Tibial nerve (tissue), 4 donors: ENCODE measurements at regions not wholly inside any gene's neighbourhood (a gene's known extent, or its start where the extent isn't known, plus 50 kb on each side); places are given as distances from the start of the nearest gene placed in this dataset.

Experiments
- DNase-seq, 2 donors: peaks; one replicate each; pipeline ENCODE4 v3.0.0-alpha.2; 2019; ENCODE audit warnings: low spot score in 2 of 2
- H3K27ac ChIP-seq, 4 donors: fragments of 200-600 bp; sonication (generic) in 3 of 4; one replicate each; pipeline ENCODE4 v1.5.1; 2017 to 2019; ENCODE audit warnings: mild to moderate bottlenecking in 1 of 4
- H3K27me3 ChIP-seq, 2 donors: fragments of 200-600 bp; sonication (generic) in 1 of 2; one replicate each; pipeline versions ENCODE4 v1.5.1 to v1.6.0; 2017 to 2019
- H3K36me3 ChIP-seq, 3 donors: fragments of 200-600 bp; sonication (generic); one replicate each; pipeline ENCODE4 v1.5.1; 2018 to 2019
- H3K4me1 ChIP-seq, 4 donors: fragments of 200-600 bp; sonication (generic) in 3 of 4; one replicate each; pipeline ENCODE4 v1.5.1; 2017 to 2019
- H3K4me3 ChIP-seq, 4 donors: fragments of 200-600 bp; sonication (generic) in 3 of 4; one replicate each; pipeline ENCODE4 v1.5.1; 2017 to 2019; ENCODE audit warnings: mild to moderate bottlenecking in 1 of 4, moderate library complexity in 1 of 4
- H3K9me3 ChIP-seq, 4 donors: fragments of 200-600 bp; sonication (generic) in 3 of 4; one replicate each; pipeline ENCODE4 v1.5.1; 2017 to 2019
- EP300 ChIP-seq, 2 donors: sonication (generic); formaldehyde crosslinking; IDR thresholded peaks; one replicate each; pipeline ENCODE4 v1.6.1; 2017; ENCODE audit warnings: antibody characterized with exemption in 2 of 2, mild to moderate bottlenecking in 1 of 2
- POLR2A ChIP-seq, 2 donors: fragments of 450-650 bp; IDR thresholded peaks; one replicate each; pipeline ENCODE4 v1.6.1; 2017; ENCODE audit warnings: antibody characterized with exemption in 2 of 2, mild to moderate bottlenecking in 2 of 2, moderate library complexity in 2 of 2
- WGBS, 2 donors: methylation state at CpG; one replicate each; pipeline ENCODE4 v1.1.5; 2018; 5-methylcytosine and 5-hydroxymethylcytosine counted together
- TF ChIP-seq, protein P1 (sequence below), 5 experiments: fragments of 200-600 bp in 3 of 5; fragments of 450-650 bp in 2 of 5; sonication (generic) in 3 of 5; IDR thresholded peaks; one replicate each; pipeline ENCODE4 v1.5.1; 2016 to 2019; ENCODE audit warnings: antibody characterized with exemption in 5 of 5, mild to moderate bottlenecking in 3 of 5, moderate library complexity in 2 of 5

DNA sequence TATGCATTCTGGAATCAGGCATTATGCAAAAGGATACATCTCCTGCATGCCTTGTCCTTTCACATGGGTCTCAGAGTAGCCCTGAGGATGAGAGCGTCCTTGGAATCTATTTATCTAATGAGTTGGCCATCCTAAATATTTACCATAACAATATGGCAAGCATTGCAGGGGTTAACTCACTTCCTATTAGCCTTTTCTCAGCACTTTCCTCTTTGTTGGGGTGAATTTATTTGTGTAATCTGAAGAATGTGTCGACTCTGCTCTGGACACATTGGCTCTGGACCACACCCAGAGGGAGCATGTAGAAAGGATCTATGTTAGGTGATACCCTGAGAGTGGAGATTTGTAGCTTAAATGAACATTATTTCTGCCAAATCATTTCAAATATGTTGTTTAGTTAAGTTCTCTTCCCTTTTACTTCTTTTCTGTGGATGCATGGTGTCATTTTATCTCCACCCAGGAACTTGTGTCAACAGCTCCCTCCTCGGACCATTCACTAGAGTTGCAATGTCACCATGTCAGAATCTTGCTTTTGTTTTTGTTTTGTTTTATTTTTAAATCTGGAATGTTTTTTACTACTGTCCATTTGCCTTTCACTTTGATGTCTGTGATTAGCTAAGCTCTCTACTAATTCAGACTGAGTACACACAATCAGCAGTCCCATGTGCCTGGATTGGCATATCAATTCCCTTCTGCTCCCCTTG is 757.0 kb upstream of the MMS22L start:
- Histone ChIP-seq H3K27ac (no peak overlapping the region), H3K9me3 (no peaks in the 10 kb centered on the region), H3K4me3 (no peak overlapping the region), H3K4me1 (no peaks in the 10 kb centered on the region), H3K27me3 (no peaks in the 10 kb centered on the region), H3K36me3 (no peaks in the 10 kb centered on the region)
- TF ChIP-seq POLR2A (IDR thresholded peaks at IDR 0.05) (no peak), EP300 (IDR thresholded peaks at IDR 0.05) (no peak)
- TF ChIP-seq, protein P1, sequence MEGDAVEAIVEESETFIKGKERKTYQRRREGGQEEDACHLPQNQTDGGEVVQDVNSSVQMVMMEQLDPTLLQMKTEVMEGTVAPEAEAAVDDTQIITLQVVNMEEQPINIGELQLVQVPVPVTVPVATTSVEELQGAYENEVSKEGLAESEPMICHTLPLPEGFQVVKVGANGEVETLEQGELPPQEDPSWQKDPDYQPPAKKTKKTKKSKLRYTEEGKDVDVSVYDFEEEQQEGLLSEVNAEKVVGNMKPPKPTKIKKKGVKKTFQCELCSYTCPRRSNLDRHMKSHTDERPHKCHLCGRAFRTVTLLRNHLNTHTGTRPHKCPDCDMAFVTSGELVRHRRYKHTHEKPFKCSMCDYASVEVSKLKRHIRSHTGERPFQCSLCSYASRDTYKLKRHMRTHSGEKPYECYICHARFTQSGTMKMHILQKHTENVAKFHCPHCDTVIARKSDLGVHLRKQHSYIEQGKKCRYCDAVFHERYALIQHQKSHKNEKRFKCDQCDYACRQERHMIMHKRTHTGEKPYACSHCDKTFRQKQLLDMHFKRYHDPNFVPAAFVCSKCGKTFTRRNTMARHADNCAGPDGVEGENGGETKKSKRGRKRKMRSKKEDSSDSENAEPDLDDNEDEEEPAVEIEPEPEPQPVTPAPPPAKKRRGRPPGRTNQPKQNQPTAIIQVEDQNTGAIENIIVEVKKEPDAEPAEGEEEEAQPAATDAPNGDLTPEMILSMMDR (IDR thresholded peaks at IDR 0.05), result no peak
- 38 to 40% methylated on average over 3 of the region's 3 CpGs for WGBS, 2 donors
- no peak for DNase-seq

DNA sequence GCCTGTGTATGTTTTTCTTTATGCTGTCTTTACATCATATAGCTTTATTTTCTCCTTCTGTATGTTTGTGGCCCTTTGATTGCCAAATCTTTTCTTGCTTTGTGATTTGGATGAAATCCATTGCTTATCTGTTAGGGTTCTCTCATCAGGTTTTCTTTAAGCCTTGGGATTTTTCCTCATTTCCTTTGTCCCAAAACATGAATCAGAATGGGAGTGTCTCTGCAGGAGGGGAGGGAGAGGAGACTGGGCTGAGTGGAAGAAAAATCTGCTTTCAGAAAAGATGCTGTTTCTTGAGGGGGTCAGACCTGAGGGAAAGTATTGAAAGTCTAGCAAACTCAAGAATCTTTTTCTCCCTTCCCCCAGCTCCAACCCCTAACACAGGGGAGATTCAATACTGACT is 758.0 kb upstream of the MMS22L start:
- H3K4me1 ChIP-seq, result no peaks in the 10 kb centered on the region

DNA sequence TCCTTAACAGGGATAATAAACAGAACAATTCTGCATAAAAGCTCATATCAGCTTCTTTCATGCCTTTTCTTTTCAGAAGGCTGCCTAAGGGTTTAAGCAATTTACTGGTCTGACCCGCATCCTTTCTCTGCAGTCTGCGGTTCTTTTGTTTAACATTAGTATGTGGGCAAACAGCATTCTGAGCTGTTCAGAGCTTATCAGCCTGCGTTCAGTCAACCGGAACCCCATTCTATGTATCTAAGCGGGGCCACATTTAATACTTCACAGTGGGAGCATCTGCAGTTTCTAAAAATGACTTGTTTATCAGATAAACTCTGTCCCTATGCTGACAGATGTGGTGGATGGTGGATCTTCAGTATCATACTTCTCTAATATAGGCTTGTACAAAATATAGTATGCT is 758.9 kb upstream of the MMS22L start:
- Histone ChIP-seq H3K27ac (no peak overlapping the region), H3K4me1 (no peaks in the 10 kb centered on the region), H3K36me3 (no peaks in the 10 kb centered on the region), H3K9me3 (no peaks in the 10 kb centered on the region), H3K27me3 (no peaks in the 10 kb centered on the region), H3K4me3 (no peak overlapping the region)
- no peak for DNase-seq
- 35 to 41% methylated on average over 5 of the region's 5 CpGs for WGBS, 2 donors
- no peak for TF ChIP-seq EP300 (IDR thresholded peaks at IDR 0.05)
- no peak for TF ChIP-seq POLR2A (IDR thresholded peaks at IDR 0.05)
- TF ChIP-seq, protein P1 (IDR thresholded peaks at IDR 0.05), result no peak

More for the DNA sequence above, 758.0 kb upstream of the MMS22L start:
- no peaks in the 10 kb centered on the region for H3K27me3 ChIP-seq
- no peaks in the 10 kb centered on the region for H3K36me3 ChIP-seq
- no peak for DNase-seq
- TF ChIP-seq, protein P1 (IDR thresholded peaks at IDR 0.05), result no peak
- TF ChIP-seq POLR2A (IDR thresholded peaks at IDR 0.05), result no peak
- TF ChIP-seq EP300 (IDR thresholded peaks at IDR 0.05), result no peak
- H3K27ac ChIP-seq, result no peak overlapping the region
- no peak overlapping the region for H3K4me3 ChIP-seq
- H3K9me3 ChIP-seq, result no peaks in the 10 kb centered on the region

DNA sequence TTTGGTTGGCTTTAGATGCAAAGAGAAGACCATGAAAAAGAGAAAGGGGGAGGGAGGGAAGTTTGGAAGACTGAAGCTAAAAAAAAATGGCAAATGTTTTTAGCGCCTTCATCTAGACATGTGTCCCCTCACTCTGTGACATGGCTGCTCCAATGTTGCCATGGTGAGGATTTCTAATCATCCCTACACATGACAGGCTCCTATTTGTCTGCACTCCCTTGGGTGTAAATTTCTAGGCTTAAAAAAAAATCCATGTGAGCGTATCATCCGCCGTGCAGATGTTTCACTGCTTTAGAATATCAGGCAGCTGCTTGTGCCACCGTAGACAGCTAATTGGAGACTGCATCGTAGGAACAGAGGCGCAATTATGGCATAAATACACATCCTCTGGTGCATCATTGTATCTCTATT is 761.1 kb upstream of the MMS22L start:
- TF ChIP-seq EP300 (IDR thresholded peaks at IDR 0.05) (no peak), POLR2A (IDR thresholded peaks at IDR 0.05) (no peak)
- TF ChIP-seq, protein P1 (IDR thresholded peaks at IDR 0.05), result no peak
- H3K36me3 ChIP-seq, result no peaks in the 10 kb centered on the region
- WGBS, 2 donors, result 81% methylated on average over 7 of the region's 7 CpGs
- no peaks in the 10 kb centered on the region for H3K9me3 ChIP-seq
- no peaks in the 10 kb centered on the region for H3K4me1 ChIP-seq
- no peak overlapping the region for H3K4me3 ChIP-seq
- no peak for DNase-seq
- no peaks in the 10 kb centered on the region for H3K27me3 ChIP-seq
- no peak overlapping the region for H3K27ac ChIP-seq

DNA sequence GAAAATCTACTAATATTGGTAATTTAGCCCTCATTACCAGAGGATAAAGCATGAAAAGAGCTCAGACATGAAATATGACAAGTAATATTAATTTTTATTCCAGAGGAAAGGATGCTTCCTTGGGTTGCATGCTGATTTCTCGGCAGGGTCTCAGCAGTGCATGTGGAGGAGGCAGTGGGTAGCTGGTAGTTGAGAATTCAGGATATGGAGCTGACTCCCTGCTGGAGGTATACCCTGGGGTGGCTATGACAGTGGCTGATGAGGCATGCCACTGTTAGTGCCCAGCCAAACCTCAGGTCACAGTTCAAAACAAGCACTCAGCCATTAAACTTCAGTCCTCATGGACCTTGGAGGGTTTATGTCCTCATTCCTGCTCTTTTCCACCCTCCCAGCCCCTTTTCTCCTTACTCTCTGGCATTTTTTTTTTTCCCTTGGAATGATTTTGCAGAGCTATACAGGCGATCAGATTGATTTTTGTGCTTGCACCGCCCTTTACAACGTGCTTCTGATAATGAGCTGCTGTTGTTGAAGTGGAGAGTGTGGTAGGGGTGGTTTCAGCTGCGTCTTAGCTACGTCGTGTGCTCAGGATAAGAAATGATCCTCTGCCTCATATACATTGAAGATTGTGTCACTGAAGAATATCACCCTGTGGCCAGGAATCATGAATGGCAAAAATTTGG is 761.9 kb upstream of the MMS22L start:
- H3K4me1 ChIP-seq, result no peaks in the 10 kb centered on the region
- no peak overlapping the region for H3K27ac ChIP-seq
- no peaks in the 10 kb centered on the region for H3K36me3 ChIP-seq
- WGBS, 2 donors, result 52 to 53% methylated on average over 7 of the region's 7 CpGs
- TF ChIP-seq POLR2A (IDR thresholded peaks at IDR 0.05) (no peak), EP300 (IDR thresholded peaks at IDR 0.05) (no peak)
- TF ChIP-seq, protein P1 (IDR thresholded peaks at IDR 0.05), result no peak
- DNase-seq, result no peak
- H3K9me3 ChIP-seq, result no peaks in the 10 kb centered on the region
- no peaks in the 10 kb centered on the region for H3K27me3 ChIP-seq
- H3K4me3 ChIP-seq, result no peak overlapping the region
